MV-4-11 (cell line): ENCODE measurements at regions not wholly inside any gene's neighbourhood (a gene's known extent, or its start where the extent isn't known, plus 50 kb on each side); places are given as distances from the start of the nearest gene placed in this dataset.
"Not testable (repeated sequence)": the region's sequence is repeated elsewhere in the genome, so short reads cannot be mapped to it uniquely, and the experiment has no call there.

Experiments used
- DNase-seq: peaks from one replicate; lab custom pipeline; 2025; lab: John Stamatoyannopoulos, UW

DNA sequence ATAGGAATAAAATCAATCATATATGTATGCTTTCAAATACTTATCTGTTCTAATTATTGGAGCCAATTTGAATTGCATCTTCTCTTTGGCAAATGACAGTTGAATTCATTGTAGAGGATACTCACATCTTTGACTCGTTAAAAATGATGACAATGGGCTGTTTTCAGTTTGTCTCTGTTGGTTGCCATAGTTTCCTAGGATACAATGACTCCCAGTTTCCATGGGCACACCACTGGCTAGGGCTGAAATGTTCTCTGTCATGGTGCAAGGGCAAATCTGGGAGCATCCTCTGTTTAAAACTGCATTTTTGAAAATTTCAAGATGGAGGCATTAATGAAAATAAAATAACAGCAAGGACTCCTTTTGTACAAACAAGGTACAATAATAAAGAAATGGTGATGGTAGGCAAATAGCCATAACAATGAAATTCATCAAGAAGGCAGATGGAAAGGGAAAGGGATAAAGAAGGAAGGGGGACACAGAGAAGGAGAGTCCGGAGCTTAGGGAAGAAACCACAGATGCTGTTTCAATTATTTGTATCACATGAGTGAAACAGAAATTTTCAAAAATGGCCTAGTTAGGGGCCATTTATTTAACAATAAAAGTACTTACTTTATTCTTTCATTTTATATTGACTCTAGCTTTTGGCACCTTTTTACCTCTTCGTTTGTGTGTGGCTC, 378.8 kb upstream of the SEMA6A start:
- DNase-seq, result no peak

DNA sequence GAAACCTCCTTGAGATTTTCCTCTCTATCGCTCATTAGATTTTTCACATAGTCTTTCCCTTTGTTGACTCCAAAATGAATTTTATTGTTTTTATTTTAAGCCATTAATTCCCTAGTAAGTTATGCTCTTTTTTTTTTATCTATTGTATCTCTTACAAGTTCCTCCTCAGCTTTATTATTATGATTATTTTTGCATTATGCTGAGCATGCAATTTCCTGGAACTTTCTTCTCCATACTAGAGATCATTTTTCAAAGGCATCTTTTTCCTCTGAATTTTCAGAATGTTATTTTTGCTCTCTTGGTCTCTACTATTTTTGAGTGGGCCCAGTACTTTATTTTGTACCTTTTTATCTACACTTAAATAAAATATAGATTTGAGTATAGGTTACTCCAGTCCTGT, 376.6 kb upstream of the SEMA6A start:
- no peak for DNase-seq

DNA sequence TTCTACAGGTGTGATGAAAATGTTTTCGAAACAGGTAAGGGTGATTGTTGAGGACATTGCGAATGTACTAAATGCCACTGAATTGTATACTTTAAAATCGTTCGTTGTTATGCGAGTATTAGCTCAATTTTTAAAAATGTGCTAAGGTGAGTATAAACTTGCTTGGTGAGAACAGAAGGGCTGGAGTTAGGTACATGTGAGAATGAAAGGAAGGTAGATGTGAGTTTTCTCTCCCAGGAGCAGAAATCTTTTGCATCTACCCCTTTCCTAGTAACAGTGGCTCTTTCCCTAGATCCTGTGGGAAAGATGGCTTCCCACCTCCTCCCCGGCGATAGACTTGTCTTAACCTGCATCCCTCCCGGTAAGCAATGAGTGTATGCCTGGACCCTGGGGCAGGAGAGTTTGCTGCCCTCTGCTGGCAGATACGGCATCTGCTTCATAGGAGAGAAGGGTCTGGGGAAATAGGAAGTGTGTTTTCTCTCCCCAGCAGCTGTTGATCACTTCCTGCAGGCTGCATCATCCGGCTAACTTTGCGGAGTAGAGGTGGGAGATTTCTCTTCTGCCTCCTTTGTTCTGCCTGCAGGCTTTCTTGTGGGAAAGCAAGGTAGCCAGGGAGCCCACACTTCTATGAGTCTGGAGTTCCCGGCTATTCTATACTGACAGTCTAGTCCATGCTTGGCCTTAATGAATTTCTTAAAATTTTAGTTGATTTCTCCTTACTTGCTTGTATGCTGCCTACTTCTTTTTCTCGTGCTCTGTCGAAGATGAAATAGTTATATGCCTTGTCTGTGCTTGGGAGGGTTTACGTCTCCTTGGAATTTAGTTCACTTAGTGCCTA, 373.3 kb upstream of the SEMA6A start:
- peak; percentile 75 for DNase-seq

DNA sequence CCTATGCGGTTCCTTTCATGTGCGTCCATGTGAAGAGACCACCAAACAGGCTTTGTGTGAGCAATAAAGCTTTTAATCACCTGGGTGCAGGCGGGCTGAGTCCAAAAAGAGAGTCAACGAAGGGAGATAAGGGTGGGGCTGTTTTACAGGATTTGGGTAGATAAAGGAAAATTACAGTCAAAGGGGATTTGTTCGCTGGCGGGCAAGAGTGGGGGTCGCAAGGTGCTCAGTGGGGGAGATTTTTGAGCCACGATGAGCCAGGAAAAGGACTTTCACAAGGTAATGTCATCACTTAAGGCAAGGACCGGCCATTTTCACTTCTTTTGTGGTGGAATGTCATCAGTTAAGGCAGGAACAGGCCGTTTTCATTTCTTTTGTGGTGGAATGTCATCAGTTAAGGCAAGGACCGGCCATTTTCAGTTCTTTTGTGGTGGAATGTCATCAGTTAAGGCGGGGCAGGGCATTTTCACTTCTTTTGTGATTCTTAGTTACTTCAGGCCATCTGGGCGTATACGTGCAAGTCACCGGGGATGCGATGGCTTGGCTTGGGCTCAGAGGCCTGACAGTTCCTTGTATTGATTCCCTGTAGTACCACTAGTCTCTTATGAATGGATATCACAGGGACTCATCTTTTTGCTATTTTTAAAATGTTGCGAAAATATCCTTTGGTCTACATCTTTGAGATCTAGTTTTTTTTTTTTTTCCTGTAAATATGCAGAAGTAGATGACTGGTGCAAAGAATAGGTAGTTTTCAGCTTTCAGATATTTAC, 371.2 kb upstream of the SEMA6A start:
- not testable (repeated sequence) for DNase-seq

DNA sequence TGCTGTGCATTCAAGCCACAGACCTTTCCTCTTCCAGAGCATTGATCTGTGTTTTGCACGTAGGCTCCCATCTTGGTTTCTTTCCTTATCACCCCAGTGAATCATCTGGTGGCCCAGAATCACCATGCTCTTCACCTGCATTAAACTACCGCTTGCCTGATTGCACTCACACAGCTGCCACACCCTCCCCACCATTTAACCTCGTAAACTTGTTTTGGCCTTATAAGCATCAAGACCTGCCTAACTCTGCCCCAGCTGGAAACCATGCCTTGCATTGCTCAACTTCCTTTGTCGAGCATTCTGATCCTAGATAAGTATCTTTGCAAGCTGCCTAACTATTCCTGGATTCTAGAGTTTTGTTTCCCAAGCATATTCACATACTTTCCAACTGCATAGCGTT, 369.6 kb upstream of the SEMA6A start:
- no peak for DNase-seq

DNA sequence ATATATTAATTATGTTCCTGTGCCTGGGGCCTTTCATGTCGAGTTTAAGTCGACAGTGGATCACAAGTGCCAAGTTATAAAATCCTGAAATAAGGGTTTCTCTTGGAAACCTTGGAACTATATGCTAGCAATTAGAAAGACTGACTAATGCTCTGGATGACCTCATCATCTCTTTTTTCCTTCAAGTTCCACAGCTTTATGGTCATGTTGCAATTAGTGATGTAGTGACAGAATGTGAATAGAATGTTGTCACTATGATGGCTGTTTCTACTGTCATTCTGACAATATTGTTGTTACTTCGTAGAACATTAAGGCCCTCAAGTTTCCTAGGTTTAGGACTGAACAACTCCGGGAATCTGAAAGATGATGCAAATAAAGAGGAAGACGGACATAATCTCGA, 368.0 kb upstream of the SEMA6A start:
- DNase-seq, result no peak

DNA sequence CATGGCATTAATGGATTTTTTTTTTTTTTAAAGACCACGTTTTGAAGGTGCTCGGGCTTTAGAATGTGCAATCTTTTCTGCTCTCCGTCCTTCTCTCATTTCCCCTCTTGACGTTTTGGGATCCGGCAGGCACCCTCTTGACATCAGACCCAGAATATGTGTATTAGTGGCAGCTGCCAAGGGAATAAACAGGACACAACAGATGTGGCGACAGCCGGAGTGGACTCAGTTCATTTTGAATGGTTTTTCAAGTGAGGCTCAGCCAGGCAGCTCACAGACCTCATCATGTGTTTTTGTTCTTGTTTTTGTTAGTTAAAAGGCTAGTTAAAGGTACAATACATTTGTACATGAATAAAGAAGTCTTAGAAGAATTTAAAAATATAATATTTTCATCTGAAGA, 365.0 kb upstream of the SEMA6A start:
- DNase-seq, result no peak

DNA sequence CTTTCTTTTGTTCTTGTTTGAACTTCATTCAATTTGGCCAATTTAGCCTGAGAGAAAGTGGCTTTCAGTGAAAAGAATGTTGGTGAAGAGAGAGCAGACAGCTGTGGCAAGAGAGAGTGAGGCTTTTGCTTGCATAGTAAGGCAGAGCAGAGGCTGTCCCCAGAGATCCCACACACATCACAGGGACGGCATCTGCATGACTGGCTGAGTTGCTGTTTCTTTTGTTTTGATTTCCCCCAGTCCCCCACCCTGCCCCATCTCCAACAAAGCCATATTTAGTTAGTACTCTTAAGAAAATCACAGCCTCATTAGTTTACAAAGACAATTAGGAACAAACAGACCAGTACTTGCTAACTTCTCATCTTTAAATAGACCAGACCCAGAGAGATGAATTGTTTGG, 363.9 kb upstream of the SEMA6A start:
- no peak for DNase-seq

DNA sequence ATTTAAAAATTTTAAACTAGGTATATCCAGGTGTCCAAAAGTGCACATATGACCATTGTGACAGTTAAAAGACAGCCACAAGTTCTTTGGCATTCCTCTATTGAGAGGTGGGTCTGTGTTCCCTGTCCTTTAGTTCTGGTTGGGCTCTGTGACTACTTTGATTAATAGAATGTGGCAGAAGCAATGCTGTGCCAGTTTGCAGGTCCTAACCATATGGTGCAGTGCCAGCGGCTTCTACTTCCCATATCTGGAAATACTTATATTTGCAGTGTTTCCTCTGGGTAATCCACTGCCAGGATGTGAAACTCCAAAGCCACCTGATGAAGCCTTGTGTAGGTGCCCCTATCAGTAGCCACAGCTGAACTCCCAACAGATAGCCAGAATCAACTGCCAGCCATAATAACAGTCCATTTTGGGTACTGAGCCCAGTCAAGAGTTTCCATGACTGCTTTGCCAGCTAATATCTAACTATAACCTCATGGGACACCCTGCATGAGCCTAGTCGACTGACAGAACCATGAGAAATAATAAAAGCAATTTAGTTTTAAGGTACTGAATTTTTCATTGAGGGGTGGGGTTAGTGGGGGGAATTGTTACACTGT, 361.0 kb upstream of the SEMA6A start:
- no peak for DNase-seq

DNA sequence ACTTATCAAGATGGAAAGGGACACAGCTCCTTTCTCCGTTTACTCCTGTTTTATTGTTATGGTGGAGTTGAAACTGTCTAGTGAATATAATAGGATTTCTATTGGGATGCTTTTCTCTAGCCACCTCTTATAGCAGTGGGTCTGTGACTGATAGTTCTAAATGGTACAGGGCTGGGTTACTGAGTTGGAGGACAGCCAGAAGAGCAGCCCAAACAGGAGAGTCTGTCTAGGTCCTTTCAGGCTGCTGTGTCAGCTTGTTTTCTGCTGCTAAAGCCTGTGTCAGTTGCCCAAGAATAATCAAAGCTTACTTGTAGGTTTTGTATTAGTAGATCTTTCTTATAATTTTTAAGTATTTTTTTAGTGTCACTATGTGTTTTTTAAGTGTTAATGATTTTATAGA, 356.0 kb upstream of the SEMA6A start:
- DNase-seq, result no peak

DNA sequence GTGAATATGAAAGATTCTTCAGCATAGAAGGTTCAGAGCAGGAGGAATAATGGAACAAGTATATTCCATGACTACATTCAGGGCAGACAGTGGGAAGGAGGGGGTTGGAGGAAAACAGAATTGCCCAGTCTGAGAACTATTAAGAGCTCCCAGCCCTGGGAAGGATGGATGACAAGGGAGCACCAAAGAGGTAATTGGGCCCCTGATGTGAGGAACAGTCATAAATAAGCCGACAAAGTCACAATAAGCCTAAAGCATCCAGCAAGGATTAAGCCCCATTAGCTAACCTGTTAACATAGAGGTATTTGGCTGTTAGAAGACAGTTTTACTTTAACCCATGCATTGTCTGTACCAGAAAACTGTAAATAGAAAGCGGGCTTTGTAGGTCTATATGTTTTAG, 348.7 kb upstream of the SEMA6A start:
- DNase-seq, result no peak

DNA sequence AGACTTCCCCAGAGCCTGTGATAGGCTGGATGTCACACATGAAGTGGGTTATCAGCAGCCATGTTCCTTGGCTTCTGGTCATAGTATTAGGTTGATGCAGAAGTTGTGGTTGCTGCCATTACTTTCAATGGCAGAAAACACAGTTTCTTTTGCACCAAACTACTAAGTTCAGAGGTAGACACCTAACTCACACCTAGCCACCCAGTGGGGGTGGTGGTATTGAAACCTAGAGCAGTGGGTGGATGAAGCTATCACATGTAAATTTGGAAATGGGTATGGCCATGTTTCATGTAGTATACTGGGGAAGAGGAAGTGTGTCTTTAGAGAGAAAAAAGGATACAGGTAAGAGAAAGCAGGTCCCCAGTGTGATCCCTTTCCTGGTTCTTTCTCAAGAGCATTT, 347.9 kb upstream of the SEMA6A start:
- no peak for DNase-seq

DNA sequence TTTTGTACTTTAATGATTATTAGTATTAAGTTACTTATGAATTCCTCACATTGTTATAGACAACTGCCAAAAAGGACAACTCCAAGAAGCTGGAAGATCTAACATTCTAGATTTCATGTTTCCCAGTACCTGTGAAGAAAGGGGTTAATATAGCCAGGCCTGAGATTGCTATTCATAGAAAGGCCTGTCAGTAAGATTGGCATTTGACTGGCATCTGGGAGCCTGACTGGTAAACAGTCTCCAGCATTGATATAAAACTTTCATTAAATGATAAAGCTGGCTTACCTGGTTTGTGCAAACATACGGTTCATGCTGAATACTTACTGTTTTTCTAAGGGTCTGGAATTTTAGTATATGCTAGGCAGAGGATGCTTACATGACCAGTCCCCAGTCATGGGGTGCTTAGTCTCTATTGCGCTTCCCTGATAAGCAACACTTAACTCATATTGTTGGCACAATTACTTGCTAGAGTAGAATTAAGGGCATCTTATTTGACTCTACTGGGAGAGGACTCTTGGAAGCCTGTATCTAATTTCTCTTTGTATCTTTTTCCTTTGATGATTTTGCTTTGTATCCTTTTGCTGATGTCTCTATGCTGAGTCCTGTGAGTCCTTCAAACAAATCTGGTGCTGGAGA, 340.4 kb upstream of the SEMA6A start:
- DNase-seq, result no peak

DNA sequence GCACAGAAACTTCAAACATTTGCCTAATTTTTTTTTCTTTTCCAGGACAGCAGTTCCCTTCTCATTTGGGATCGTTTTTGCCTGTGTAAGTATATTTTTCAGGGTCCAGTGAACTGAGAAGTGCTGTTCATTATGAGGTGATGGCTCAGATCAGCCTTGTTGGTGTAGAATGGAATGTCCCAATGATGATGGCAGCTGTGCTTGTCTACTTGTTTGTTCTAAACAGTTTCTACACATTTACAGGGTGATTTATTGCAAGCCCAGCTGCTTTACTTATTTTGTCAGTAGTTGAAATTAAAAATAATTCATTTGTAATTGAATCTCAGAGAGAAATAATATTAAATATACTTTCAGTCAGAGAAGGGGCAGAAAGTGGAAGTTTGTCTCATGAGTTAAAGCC, 337.6 kb upstream of the SEMA6A start:
- no peak for DNase-seq

DNA sequence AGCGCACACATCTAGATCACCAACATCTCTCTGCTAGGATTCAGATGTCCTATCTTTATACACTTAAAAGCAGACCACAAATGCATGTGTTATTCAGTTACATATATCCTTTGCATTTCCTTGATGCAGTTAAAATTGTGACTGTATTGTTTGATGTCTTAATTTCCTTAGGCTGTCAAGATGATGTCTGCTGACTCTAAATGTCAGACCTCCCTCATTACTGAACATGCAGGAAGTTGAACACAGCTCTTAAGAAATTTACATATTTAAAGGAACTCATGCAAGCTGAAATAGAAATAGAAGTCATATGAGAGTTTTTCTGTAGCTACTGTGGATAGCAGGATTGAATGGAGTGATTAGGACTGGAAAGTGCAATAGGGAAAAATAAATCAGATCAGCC, 336.5 kb upstream of the SEMA6A start:
- no peak for DNase-seq

DNA sequence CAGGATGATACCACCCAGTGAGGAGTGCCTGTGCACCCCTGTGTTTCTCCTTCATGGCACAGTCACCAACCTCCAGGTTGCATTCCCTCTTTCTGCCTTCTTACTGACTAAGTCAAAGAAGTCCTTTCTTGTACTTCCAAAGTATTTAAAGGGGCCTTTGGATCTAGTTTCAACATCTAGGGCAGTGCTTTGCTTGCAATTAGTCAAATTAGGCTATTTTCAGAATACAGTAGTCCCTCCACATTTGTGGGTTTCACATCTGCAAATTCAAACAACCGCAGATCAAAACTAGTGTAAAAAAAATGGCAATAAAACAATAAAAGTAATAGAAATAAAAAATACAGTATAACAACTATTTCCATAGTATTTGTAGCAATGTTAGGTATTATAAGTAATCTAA, 333.9 kb upstream of the SEMA6A start:
- no peak for DNase-seq

DNA sequence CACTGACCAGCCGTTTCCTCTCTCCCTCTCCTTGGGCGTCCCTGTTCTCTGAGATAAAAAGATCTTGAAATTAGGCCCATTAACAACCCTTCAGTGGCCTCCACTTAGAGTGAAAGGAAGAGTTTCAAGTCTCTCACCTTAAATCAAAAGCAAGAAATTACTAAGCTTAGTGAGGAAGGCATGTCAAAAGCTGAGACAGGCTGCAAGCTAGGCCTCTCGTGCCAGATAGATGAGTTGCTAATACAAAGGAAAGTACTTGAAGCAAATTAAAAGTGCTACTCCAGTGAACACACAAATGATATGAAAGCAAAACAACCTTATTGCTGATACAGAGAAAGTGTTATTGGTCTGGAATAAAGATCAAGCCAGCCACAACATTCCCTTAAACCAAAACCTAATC, 331.3 kb upstream of the SEMA6A start:
- DNase-seq, result no peak

DNA sequence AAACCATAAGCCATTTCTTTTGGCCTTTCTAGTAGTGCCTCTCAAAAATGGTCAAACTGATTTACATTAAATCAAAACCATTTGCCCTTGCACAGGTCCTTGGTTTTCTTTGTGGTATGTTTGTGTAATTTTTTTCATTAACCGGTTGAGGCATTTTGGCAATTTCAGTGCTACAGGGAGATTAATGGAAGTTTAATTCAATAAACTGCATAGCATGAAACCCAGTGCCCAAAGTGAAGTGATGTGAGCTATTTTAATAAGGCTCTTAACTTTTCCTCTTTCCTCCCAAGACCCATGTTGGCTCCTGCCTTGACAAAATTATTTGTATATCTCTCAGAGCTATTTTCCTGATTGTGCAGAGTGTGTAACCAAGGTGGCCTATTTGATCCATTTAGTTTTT, 326.2 kb upstream of the SEMA6A start:
- DNase-seq, result no peak

DNA sequence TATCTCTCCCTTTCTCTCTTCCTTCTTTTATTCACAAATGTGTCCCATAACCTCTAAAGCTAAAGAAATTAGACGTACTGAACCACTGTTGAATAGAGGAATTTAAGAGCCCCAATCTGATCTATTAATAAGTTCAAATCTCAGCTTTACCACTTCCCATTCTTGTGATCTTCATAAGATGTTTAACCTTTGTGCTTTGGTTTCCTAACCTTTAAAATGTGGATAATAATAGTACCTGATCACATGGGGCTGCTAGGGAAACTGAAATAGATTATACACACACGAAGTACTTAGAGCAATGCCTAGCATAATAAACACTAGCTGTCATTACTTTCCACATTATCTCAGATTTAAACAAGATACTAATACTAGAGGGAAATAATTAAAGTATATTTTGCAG, 324.3 kb upstream of the SEMA6A start:
- DNase-seq, result no peak

DNA sequence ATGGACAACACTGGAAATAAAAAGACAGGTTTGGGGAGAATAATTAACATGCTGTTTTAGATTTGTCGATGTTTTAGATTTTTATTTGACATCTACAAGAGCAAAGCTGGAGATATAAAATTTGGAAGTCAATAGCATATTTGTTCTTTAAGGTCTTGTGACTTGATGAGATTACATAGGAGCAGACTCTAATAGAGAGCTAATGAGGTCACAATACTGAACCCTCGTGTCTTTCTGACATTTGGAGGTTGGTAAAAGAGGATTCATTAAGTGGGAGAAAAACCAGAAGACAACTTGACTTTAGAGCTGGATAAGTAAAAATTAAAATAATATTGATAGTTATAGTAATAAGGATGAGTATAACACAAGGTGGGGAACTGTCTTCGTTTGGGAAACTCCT, 322.7 kb upstream of the SEMA6A start:
- no peak for DNase-seq

DNA sequence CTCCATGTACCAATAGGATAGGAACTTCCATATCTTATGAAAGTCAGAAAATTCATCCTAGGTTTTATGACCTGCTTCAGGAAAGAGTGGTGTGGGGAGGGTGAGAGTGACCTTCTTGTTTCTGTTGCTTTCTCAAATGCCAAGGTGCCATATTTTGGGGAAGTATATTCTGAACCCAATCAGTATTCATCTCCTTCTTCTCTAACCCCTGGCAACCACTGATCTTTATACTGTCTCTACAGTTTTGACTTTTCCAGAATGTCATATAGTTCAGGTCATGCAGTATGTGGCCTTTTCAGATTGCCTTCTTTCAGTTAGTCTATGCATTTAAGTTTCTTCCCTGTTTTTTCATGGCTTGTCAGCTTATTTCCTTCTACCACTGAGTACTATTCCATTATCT, 321.4 kb upstream of the SEMA6A start:
- DNase-seq, result no peak

DNA sequence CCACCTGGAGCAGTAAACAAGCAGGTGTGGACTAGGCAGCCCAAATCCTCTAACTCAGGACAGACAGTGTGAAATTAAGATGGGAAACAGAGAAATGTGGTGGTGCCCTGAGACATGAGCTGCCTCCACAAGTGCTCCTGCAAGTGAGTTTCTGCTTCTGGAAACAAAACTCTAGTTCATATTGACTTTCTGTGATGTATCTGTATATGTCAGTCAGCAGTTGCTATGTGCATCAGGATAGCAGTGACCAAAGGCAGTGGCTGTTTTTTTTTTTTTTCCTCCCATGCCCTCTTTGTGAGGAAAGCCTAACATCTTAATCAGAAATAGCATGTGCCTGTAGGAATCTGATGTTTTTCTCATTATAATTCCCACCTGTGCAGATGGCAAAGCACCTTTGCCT, 318.4 kb upstream of the SEMA6A start:
- DNase-seq, result no peak
